WTC11 (cell line): ENCODE measurements at regions not wholly inside any gene's neighbourhood (a gene's known extent, or its start where the extent isn't known, plus 50 kb on each side); places are given as distances from the start of the nearest gene placed in this dataset.

Source experiments
- ATAC-seq: fragments of 200-7000 bp; cut with Tn5 transposase; 2 replicates; pipeline ENCODE4 v1.10.0; 2021; ENCODE audit warnings: mild to moderate bottlenecking, moderate library complexity
- CTCF ChIA-PET: fragments of 300-600 bp; sonication (Branson Sonifier 250); formaldehyde crosslinking; loops from one replicate; lab custom pipeline; 2021; ENCODE audit warnings: antibody characterized with exemption; lab: Charles Lee
- POLR2A ChIA-PET: fragments of 350-600 bp; sonication (Branson Sonifier 250); formaldehyde crosslinking; loops from one replicate; lab custom pipeline; 2021; ENCODE audit warnings: antibody characterized with exemption; lab: Charles Lee
- DNase-seq: peaks from one replicate; pipeline ENCODE4 v3.0.0; 2021; ENCODE audit warnings: low spot score
- H3K27ac Mint-ChIP-seq: 2 replicates; pipeline ENCODE4 v1.8.0; 2021; ENCODE audit warnings: mixed read lengths
- H3K27me3 Mint-ChIP-seq: 2 replicates; pipeline ENCODE4 v1.8.0; 2021; ENCODE audit warnings: low read depth, mild to moderate bottlenecking, moderate library complexity, mixed read lengths
- H3K36me3 Mint-ChIP-seq: 2 replicates; pipeline ENCODE4 v1.8.0; 2021; ENCODE audit warnings: mixed read lengths
- H3K4me1 Mint-ChIP-seq: 2 replicates; pipeline ENCODE4 v1.8.0; 2022; ENCODE audit warnings: mixed read lengths
- H3K4me3 Mint-ChIP-seq: 2 replicates; pipeline ENCODE4 v1.8.0; 2021; ENCODE audit warnings: mild to moderate bottlenecking, moderate library complexity, mixed read lengths
- H3K9me3 Mint-ChIP-seq: 2 replicates; pipeline ENCODE4 v1.8.0; 2021; ENCODE audit warnings: mixed read lengths
- ATF3 ChIP-seq: sonication (generic); formaldehyde crosslinking; conservative IDR thresholded peaks from 2 replicates; pipeline ENCODE4 v1.8.1; 2022; ENCODE audit warnings: mild to moderate bottlenecking, missing genetic modification reagents
- CREM ChIP-seq: sonication (generic); formaldehyde crosslinking; IDR thresholded peaks from 2 replicates; pipeline ENCODE4 v1.8.1; 2022; ENCODE audit warnings: mild to moderate bottlenecking, missing genetic modification reagents, moderate library complexity
- CTCF ChIP-seq: fragments of 200-600 bp; IDR thresholded peaks from 2 replicates; pipeline ENCODE4 v1.8.0; 2022; ENCODE audit warnings: antibody characterized with exemption
- EMX1 ChIP-seq: fragments of 250-450 bp; sonication (Bioruptor Pico); IDR thresholded peaks from 2 replicates; pipeline ENCODE4 v1.8.0; 2021; ENCODE audit warnings: mild to moderate bottlenecking
- ERG ChIP-seq: fragments of 250-450 bp; sonication (Bioruptor Pico); IDR thresholded peaks from 2 replicates; pipeline ENCODE4 v1.8.0; 2021; ENCODE audit warnings: mild to moderate bottlenecking
- ESRRA ChIP-seq: sonication (generic); formaldehyde crosslinking; IDR thresholded peaks from 2 replicates; pipeline ENCODE4 v1.8.1; 2022; ENCODE audit warnings: mild to moderate bottlenecking, missing genetic modification reagents, borderline replicate concordance
- ETV6 ChIP-seq: sonication (generic); formaldehyde crosslinking; IDR thresholded peaks from 2 replicates; pipeline ENCODE4 v1.8.1; 2022; ENCODE audit warnings: mild to moderate bottlenecking, missing genetic modification reagents
- FOXJ3 ChIP-seq: sonication (generic); formaldehyde crosslinking; IDR thresholded peaks from 2 replicates; pipeline ENCODE4 v1.9.0; 2021; ENCODE audit warnings: missing genetic modification reagents, mild to moderate bottlenecking, borderline replicate concordance
- GRHL2 ChIP-seq: fragments of 250-450 bp; sonication (Bioruptor Pico); IDR thresholded peaks from 2 replicates; pipeline ENCODE4 v1.8.0; 2022; ENCODE audit warnings: mild to moderate bottlenecking, moderate library complexity; ENCODE audit not compliant: insufficient replicate concordance, severe bottlenecking
- HMGA2 ChIP-seq: fragments of 250-450 bp; sonication (Bioruptor Pico); IDR thresholded peaks from 2 replicates; pipeline ENCODE4 v1.4.0; 2021; ENCODE audit warnings: mild to moderate bottlenecking, moderate library complexity
- JAZF1 ChIP-seq: fragments of 250-450 bp; sonication (Bioruptor Pico); IDR thresholded peaks from 2 replicates; pipeline ENCODE4 v1.9.0; 2021; ENCODE audit warnings: moderate library complexity, mild to moderate bottlenecking, inconsistent platforms
- JUN ChIP-seq: sonication (generic); formaldehyde crosslinking; IDR thresholded peaks from 2 replicates; pipeline ENCODE4 v1.8.0; 2023; ENCODE audit warnings: mild to moderate bottlenecking, missing genetic modification reagents
- MLX ChIP-seq: sonication (generic); formaldehyde crosslinking; IDR thresholded peaks from 2 replicates; pipeline ENCODE4 v1.8.1; 2023; ENCODE audit warnings: mild to moderate bottlenecking, missing genetic modification reagents, moderate library complexity
- MXD4 ChIP-seq: fragments of 250-450 bp; sonication (Bioruptor Pico); IDR thresholded peaks from 2 replicates; pipeline ENCODE4 v1.8.0; 2021; ENCODE audit warnings: mild to moderate bottlenecking, moderate library complexity, borderline replicate concordance
- MYBL2 ChIP-seq: sonication (generic); formaldehyde crosslinking; IDR thresholded peaks from 2 replicates; pipeline ENCODE4 v1.8.1; 2023; ENCODE audit warnings: mild to moderate bottlenecking, moderate library complexity, missing genetic modification reagents
- NFATC4 ChIP-seq: fragments of 250-450 bp; sonication (Bioruptor Pico); IDR thresholded peaks from 2 replicates; pipeline ENCODE4 v1.9.0; 2021; ENCODE audit warnings: mild to moderate bottlenecking
- PRRX2 ChIP-seq: fragments of 250-450 bp; sonication (Bioruptor Pico); IDR thresholded peaks from 2 replicates; pipeline ENCODE4 v1.8.0; 2021; ENCODE audit warnings: mild to moderate bottlenecking
- RORB ChIP-seq: fragments of 250-450 bp; sonication (Bioruptor Pico); IDR thresholded peaks from 2 replicates; pipeline ENCODE4 v1.9.0; 2021; ENCODE audit warnings: mild to moderate bottlenecking
- SOX15 ChIP-seq: fragments of 250-450 bp; sonication (Bioruptor Pico); IDR thresholded peaks from 2 replicates; pipeline ENCODE4 v1.9.0; 2021; ENCODE audit warnings: mild to moderate bottlenecking
- SP1 ChIP-seq: sonication (generic); formaldehyde crosslinking; conservative IDR thresholded peaks from 2 replicates; pipeline ENCODE4 v1.8.1; 2022; ENCODE audit warnings: missing genetic modification reagents
- TEAD1 ChIP-seq: sonication (generic); formaldehyde crosslinking; IDR thresholded peaks from 2 replicates; pipeline ENCODE4 v1.8.0; 2022; ENCODE audit warnings: mild to moderate bottlenecking, missing genetic modification reagents
- ZNF416 ChIP-seq: fragments of 250-450 bp; sonication (Bioruptor Pico); IDR thresholded peaks from 2 replicates; pipeline ENCODE4 v1.9.0; 2021; ENCODE audit warnings: mild to moderate bottlenecking, inconsistent platforms
- ZNF423 ChIP-seq: fragments of 250-450 bp; sonication (Bioruptor Pico); IDR thresholded peaks from 2 replicates; pipeline ENCODE4 v2.1.2; 2022; ENCODE audit warnings: mild to moderate bottlenecking, moderate library complexity
- TF ChIP-seq, protein P1 (sequence below): sonication (generic); formaldehyde crosslinking; IDR thresholded peaks from 2 replicates; pipeline ENCODE4 v1.8.1; 2023; ENCODE audit warnings: mild to moderate bottlenecking, moderate library complexity, missing genetic modification reagents
- TF ChIP-seq, protein P2 (sequence below): sonication (generic); formaldehyde crosslinking; IDR thresholded peaks from 2 replicates; pipeline ENCODE4 v1.8.1; 2022; ENCODE audit warnings: low read depth, missing genetic modification reagents, borderline replicate concordance
- TF ChIP-seq, protein P3 (sequence below): sonication (generic); formaldehyde crosslinking; IDR thresholded peaks from 2 replicates; pipeline ENCODE4 v1.8.1; 2023; ENCODE audit warnings: mild to moderate bottlenecking, missing genetic modification reagents

GRCh38 chr1:208556461-208556860 is 312.3 kb upstream of the PLXNA2 start (continued):
- TF ChIP-seq ERG (CRISPR knock-in tag), result no peak
- no peak for TF ChIP-seq JAZF1 (CRISPR knock-in tag)

DNA sequence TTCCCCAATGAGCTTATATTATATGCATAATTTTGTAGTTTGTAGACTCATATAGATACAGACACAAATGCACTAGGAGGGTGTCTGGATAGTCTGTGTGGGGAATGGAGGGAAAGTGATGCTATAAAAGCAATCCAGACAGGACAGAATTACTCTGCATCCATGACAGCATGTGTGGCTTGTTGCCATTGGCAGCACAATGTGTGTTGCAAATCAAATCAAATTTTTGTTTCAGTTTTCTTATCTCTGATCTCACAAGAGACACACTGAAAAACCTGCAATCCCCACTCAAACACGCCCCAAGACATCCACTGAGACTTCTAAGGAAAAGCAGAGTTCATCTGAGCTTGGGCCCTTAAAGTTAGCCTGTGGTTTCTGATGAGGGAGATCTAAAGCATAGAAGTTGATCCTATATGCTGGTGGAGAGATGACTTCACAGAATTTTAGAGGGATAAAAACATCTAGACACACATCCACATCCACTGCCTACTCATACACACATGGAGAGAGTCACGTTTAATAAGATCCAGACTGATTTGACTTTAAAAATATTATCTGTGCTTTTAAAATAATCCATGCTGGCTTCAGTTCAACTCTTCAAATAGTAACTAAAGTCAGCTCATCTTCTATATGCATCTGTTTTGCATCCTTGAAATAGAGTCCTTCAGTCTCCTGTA is 313.0 kb upstream of the PLXNA2 start:
- ChIA-PET CTCF (no interaction called here), POLR2A (no interaction called here)
- Mint-ChIP-seq H3K4me3 (no peak overlapping the region), H3K27me3 (no peaks in the 10 kb centered on the region), H3K36me3 (no peaks in the 10 kb centered on the region), H3K9me3 (no peaks in the 10 kb centered on the region), H3K27ac (no peak overlapping the region), H3K4me1 (no peaks in the 10 kb centered on the region)
- ATAC-seq (no peak), DNase-seq (no peak)
- TF ChIP-seq CREM (CRISPR knock-in tag) (no peak), JUN (CRISPR knock-in tag) (no peak), ZNF423 (CRISPR knock-in tag) (no peak), MXD4 (CRISPR knock-in tag) (no peak), ZNF416 (CRISPR knock-in tag) (no peak), RORB (CRISPR knock-in tag) (no peak), SOX15 (CRISPR knock-in tag) (no peak), CTCF (no peak), MLX (CRISPR knock-in tag) (no peak), SP1 (no peak), TEAD1 (CRISPR knock-in tag) (no peak), HMGA2 (CRISPR knock-in tag) (no peak), GRHL2 (CRISPR knock-in tag) (no peak), ESRRA (CRISPR knock-in tag) (no peak)
- TF ChIP-seq, protein P1, sequence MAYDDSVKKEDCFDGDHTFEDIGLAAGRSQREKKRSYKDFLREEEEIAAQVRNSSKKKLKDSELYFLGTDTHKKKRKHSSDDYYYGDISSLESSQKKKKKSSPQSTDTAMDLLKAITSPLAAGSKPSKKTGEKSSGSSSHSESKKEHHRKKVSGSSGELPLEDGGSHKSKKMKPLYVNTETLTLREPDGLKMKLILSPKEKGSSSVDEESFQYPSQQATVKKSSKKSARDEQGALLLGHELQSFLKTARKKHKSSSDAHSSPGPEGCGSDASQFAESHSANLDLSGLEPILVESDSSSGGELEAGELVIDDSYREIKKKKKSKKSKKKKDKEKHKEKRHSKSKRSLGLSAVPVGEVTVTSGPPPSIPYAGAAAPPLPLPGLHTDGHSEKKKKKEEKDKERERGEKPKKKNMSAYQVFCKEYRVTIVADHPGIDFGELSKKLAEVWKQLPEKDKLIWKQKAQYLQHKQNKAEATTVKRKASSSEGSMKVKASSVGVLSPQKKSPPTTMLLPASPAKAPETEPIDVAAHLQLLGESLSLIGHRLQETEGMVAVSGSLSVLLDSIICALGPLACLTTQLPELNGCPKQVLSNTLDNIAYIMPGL, result no peak
- TF ChIP-seq, protein P2, sequence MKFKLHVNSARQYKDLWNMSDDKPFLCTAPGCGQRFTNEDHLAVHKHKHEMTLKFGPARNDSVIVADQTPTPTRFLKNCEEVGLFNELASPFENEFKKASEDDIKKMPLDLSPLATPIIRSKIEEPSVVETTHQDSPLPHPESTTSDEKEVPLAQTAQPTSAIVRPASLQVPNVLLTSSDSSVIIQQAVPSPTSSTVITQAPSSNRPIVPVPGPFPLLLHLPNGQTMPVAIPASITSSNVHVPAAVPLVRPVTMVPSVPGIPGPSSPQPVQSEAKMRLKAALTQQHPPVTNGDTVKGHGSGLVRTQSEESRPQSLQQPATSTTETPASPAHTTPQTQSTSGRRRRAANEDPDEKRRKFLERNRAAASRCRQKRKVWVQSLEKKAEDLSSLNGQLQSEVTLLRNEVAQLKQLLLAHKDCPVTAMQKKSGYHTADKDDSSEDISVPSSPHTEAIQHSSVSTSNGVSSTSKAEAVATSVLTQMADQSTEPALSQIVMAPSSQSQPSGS (CRISPR knock-in tag), result no peak

- ChIA-PET CTCF (no interaction called here), POLR2A (no interaction called here)
- no peaks in the 10 kb centered on the region for H3K36me3 Mint-ChIP-seq
- no peaks in the 10 kb centered on the region for H3K4me1 Mint-ChIP-seq
- H3K27me3 Mint-ChIP-seq, result no peaks in the 10 kb centered on the region
- no peak overlapping the region for H3K4me3 Mint-ChIP-seq
- ATAC-seq, result no peak
- H3K27ac Mint-ChIP-seq, result no peak overlapping the region
- DNase-seq, result no peak
- H3K9me3 Mint-ChIP-seq, result peaks cover 3% of the 10 kb centered on the region
- TF ChIP-seq ZNF416 (CRISPR knock-in tag) (no peak), NFATC4 (CRISPR knock-in tag) (no peak), PRRX2 (CRISPR knock-in tag) (no peak), ATF3 (CRISPR knock-in tag) (no peak), ETV6 (CRISPR knock-in tag) (no peak), JUN (CRISPR knock-in tag) (no peak), MYBL2 (CRISPR knock-in tag) (no peak), EMX1 (CRISPR knock-in tag) (no peak), FOXJ3 (CRISPR knock-in tag) (no peak)
- TF ChIP-seq, protein P3, sequence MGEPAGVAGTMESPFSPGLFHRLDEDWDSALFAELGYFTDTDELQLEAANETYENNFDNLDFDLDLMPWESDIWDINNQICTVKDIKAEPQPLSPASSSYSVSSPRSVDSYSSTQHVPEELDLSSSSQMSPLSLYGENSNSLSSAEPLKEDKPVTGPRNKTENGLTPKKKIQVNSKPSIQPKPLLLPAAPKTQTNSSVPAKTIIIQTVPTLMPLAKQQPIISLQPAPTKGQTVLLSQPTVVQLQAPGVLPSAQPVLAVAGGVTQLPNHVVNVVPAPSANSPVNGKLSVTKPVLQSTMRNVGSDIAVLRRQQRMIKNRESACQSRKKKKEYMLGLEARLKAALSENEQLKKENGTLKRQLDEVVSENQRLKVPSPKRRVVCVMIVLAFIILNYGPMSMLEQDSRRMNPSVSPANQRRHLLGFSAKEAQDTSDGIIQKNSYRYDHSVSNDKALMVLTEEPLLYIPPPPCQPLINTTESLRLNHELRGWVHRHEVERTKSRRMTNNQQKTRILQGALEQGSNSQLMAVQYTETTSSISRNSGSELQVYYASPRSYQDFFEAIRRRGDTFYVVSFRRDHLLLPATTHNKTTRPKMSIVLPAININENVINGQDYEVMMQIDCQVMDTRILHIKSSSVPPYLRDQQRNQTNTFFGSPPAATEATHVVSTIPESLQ, result no peak
Measured at GRCh38 chr1:208557723-208558094, 313.5 kb upstream of the PLXNA2 start.
